ENCODE measurements at regions not wholly inside any gene's neighbourhood (a gene's known extent, or its start where the extent isn't known, plus 50 kb on each side); places are given as distances from the start of the nearest gene placed in this dataset.
"Not testable (repeated sequence)": the region's sequence is repeated elsewhere in the genome, so short reads cannot be mapped to it uniquely, and the experiment has no call there.

DNA sequence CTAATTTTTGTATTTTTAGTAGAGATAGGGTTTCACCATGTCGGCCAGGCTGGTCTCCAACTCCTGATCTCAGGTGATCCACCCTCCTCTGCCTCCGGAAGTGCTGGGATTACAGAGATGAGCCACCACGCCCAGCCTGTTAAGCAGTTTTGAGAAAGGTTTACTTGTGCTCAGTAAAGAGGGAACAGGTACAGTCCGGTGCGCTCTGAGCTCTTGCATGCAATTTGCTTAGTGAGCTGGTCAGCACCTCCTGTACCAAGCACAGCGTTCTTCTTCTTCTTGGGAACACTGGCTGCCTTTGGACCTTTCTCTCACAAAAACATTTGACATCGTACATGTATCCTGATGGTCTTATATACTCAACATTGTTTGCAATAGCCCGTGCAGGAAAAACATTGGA is 118.3 kb downstream of the AKR1D1 start:
- no peaks in the 10 kb centered on the region for H3K9me3 ChIP-seq
- peaks cover 18% of the 10 kb centered on the region for H3K4me1 ChIP-seq
- 75 to 88% methylated on average over 8 of the region's 8 CpGs for WGBS, 2 donors
- intact Hi-C loops (cut with DNase I), result no loop called here
- H3K4me3 ChIP-seq, result no peak overlapping the region
- DNase-seq (no peak), ATAC-seq (no peak)
- TF ChIP-seq POLR2A (IDR thresholded peaks at IDR 0.05) (no peak), CTCF (IDR thresholded peaks at IDR 0.05) (no peak)
- H3K27ac ChIP-seq, result no peak overlapping the region
- H3K36me3 ChIP-seq (replicated peaks in 1 of 2; ENCODE audit: insufficient read depth in 1 of 2, low read depth in 2 of 2), result no peaks in the 10 kb centered on the region
- no peaks in the 10 kb centered on the region for H3K27me3 ChIP-seq

GRCh38 chr7:138195151-138195571 is 118.9 kb downstream of the AKR1D1 start:
- peaks cover 18% of the 10 kb centered on the region for H3K4me1 ChIP-seq
- intact Hi-C loops (cut with DNase I), result no loop called here
- no peaks in the 10 kb centered on the region for H3K9me3 ChIP-seq
- WGBS, 2 donors, result 43 to 54% methylated on average over 2 of the region's 2 CpGs
- H3K27me3 ChIP-seq, result no peaks in the 10 kb centered on the region
- H3K4me3 ChIP-seq, result no peak overlapping the region
- no peaks in the 10 kb centered on the region for H3K36me3 ChIP-seq (replicated peaks in 1 of 2; ENCODE audit: insufficient read depth in 1 of 2, low read depth in 2 of 2)
- ATAC-seq (no peak), DNase-seq (no peak)
- no peak overlapping the region for H3K27ac ChIP-seq
- TF ChIP-seq CTCF (IDR thresholded peaks at IDR 0.05), result no peak
- no peak for TF ChIP-seq POLR2A (IDR thresholded peaks at IDR 0.05)

DNA sequence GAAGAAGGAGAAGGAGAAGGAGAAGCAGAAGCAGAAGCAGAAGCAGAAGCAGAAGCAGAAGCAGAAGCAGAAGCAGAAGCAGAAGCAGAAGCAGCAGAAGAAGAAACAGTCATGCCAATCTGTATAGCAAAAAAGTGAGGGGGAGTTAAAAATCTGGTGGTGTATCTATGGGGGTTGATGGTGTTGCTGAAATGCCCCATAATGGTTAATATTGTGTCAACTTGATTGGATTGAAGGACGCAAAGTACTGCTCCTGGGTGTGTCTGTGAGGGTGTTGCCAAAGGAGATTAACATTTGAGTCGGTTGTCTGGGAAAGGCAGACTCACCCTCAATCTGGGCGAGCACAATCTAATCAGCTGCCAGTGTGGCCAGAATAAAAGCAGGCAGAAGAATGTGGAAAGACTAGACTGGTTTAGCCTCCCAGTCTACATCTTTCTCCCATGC is 120.3 kb downstream of the AKR1D1 start:
- DNase-seq, result peak in 2 of 4 donors; percentile 7 to 21
- intact Hi-C loops (cut with DNase I); ATAC-seq: not testable (repeated sequence)

DNA sequence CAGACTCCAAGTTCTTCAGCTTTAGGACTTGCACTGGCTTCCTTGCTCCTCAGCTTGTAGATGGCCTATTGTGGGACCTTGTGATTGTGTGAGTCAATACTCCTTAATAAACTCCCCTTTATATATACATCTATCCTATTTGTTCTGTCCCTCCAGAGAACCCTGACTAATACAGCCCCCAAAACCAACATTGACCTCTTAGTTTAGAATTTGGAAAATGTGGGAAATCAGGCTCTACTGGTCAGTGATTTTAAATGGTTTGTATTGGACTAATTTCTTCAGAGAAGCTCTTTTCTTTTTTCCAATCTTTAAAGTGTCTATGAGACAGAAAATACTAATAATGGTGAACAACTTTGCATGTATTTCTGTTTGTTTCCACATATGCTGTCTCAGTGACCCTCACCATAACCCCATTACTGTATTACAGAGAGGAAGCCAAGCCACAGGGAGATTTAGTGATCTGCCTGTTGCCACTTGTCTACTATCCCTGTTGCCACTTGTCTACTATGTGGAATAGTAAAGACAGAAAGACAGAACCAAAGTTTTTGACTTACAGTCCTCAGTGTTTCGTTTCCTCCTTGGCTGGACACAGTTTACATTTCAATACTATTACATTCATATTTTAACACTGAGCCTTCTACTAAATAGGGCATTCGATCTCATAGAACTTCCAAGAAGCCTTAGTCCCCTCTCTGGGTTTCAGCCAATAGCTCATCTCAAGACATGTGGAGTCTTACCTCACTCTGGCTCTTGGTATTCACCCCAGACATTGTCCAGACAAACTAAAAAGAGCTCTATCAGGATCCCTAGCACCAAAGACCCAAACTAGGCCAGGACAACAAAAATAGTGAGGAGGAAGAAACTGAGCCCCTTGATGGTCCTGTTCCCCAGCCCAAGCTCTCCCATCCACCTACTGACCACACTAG is 121.0 kb downstream of the AKR1D1 start:
- Histone ChIP-seq H3K9me3 (no peaks in the 10 kb centered on the region), H3K27me3 (no peaks in the 10 kb centered on the region), H3K36me3 (replicated peaks in 1 of 2; ENCODE audit: insufficient read depth in 1 of 2, low read depth in 2 of 2) (no peaks in the 10 kb centered on the region), H3K4me1 (peaks cover 18% of the 10 kb centered on the region), H3K27ac (no peak overlapping the region), H3K4me3 (no peak overlapping the region)
- ATAC-seq (no peak), DNase-seq (no peak)
- intact Hi-C loops (cut with DNase I), result no loop called here
- TF ChIP-seq POLR2A (IDR thresholded peaks at IDR 0.05), result no peak
- WGBS, 2 donors, result 82 to 97% methylated on average over 2 of the region's 2 CpGs

More for the DNA sequence above, 120.3 kb downstream of the AKR1D1 start:
- WGBS, 2 donors, result 21 to 28% methylated on average over 3 of the region's 3 CpGs
- not testable (repeated sequence) for H3K9me3 ChIP-seq; H3K36me3 ChIP-seq (replicated peaks in 1 of 2; ENCODE audit: insufficient read depth in 1 of 2, low read depth in 2 of 2); H3K27me3 ChIP-seq; H3K4me3 ChIP-seq; H3K27ac ChIP-seq
- H3K4me1 ChIP-seq, result peaks cover 18% of the 10 kb centered on the region

- H3K36me3 ChIP-seq (replicated peaks in 1 of 2; ENCODE audit: insufficient read depth in 1 of 2, low read depth in 2 of 2), result no peaks in the 10 kb centered on the region
- ATAC-seq, result no peak
- DNase-seq, result no peak
- H3K27ac ChIP-seq, result no peak overlapping the region
- 66 to 68% methylated on average over 5 of the region's 5 CpGs for WGBS, 2 donors
- TF ChIP-seq POLR2A (IDR thresholded peaks at IDR 0.05), result no peak
- TF ChIP-seq CTCF (IDR thresholded peaks at IDR 0.05), result no peak
- H3K9me3 ChIP-seq, result no peaks in the 10 kb centered on the region
- H3K27me3 ChIP-seq, result no peaks in the 10 kb centered on the region
- intact Hi-C loops (cut with DNase I), result no loop called here
- H3K4me3 ChIP-seq, result no peak overlapping the region
- peaks cover 9% of the 10 kb centered on the region for H3K4me1 ChIP-seq
Observed at GRCh38 chr7:138204285-138204981, 128.2 kb downstream of the AKR1D1 start.
